ENCODE measurements at regions not wholly inside any gene's neighbourhood (a gene's known extent, or its start where the extent isn't known, plus 50 kb on each side); places are given as distances from the start of the nearest gene placed in this dataset.

DNA sequence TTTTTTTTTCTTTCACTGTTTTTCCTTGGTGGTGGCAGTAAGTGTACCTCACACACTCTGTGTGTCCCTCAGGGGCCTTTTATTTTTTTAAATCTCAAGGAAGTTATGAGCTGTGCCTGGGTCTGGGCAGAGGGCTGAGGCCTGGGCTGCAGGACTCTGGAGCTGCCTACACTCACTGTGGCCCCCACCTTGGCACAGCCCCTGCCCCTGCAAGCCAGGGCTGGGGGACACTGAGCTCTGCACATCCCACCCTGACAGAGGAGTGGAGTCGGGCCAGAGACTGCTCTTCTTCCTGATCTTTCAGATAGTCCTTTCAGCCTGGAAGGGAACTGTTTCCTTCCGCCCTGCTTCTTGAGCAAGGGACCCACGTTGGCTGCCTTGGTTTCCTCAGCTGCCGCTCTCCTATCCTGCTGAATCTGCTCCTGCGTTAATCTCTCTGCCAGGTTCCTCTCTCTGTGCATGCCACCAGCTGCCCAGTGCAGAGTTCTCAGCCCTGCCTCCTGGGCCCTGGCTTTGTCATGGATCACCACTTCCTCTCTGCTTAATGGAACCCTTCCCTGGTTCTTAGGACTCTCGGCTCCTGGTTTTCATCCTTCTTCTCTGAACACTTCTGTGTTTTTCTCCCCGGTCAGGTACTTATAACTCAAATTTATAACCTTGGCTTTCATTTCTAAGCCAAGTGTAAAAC, 502.3 kb downstream of the DIRAS2 start:
- DNase-seq (ENCODE audit: low spot score), result no peak
- H3K4me1 ChIP-seq (ENCODE audit: insufficient read depth, low read length, poor library complexity, severe bottlenecking), result no peaks in the 10 kb centered on the region
- H3K27me3 ChIP-seq (replicated peaks; ENCODE audit: insufficient read depth, low read depth, low read length, poor library complexity), result no peaks in the 10 kb centered on the region
- H3K36me3 ChIP-seq (ENCODE audit: insufficient read depth, low read length, poor library complexity, severe bottlenecking), result no peaks in the 10 kb centered on the region
- POLR2A ChIA-PET (ENCODE audit: low non-redundant PET), result no interaction called here
- no peaks in the 10 kb centered on the region for H3K9me3 ChIP-seq (ENCODE audit: low read depth, low read length, poor library complexity, severe bottlenecking)
- no peak overlapping the region for H3K27ac ChIP-seq (ENCODE audit: low read depth, low read length, poor library complexity, severe bottlenecking)
- CTCF ChIA-PET, result no interaction called here
- no TSS peak for BruUV-seq (replicated peaks)
- intact Hi-C loops (cut with micrococcal nuclease; ENCODE audit: unreplicated experiment), result no loop called here
- no peak overlapping the region for H3K4me3 ChIP-seq (ENCODE audit: low read depth, low read length, poor library complexity, severe bottlenecking)
- TF ChIP-seq, protein P1, sequence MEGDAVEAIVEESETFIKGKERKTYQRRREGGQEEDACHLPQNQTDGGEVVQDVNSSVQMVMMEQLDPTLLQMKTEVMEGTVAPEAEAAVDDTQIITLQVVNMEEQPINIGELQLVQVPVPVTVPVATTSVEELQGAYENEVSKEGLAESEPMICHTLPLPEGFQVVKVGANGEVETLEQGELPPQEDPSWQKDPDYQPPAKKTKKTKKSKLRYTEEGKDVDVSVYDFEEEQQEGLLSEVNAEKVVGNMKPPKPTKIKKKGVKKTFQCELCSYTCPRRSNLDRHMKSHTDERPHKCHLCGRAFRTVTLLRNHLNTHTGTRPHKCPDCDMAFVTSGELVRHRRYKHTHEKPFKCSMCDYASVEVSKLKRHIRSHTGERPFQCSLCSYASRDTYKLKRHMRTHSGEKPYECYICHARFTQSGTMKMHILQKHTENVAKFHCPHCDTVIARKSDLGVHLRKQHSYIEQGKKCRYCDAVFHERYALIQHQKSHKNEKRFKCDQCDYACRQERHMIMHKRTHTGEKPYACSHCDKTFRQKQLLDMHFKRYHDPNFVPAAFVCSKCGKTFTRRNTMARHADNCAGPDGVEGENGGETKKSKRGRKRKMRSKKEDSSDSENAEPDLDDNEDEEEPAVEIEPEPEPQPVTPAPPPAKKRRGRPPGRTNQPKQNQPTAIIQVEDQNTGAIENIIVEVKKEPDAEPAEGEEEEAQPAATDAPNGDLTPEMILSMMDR (conservative IDR thresholded peaks at IDR 0.05; ENCODE audit: low read depth, low read length), result no peak
- TF ChIP-seq EZH2 (IDR thresholded peaks at IDR 0.05; ENCODE audit: borderline replicate concordance, low read depth, low read length, poor library complexity, severe bottlenecking), result no peak

DNA sequence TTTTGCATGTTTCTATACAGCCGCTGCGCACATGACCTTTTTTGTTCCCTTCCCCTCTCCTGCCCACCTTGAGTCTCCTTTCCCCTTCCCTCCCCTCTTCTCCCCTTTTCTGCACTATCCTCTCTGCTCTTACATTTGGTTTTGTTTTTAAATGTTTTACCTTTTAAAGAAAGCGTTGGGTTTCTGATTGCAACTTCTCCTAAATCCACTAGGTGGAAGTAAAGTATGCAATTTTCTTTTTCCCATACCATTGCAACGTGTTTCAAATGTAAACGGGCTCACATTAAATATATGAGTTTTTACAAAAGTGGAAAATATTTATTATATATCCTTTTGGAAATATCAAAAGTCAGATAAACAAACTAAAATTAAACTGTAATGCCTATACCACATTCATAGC, 500.9 kb downstream of the DIRAS2 start:
- CTCF ChIA-PET, result interaction anchor here (1.1 kb wide), 1 partner anchor 729 kb away, joined by 3 read pairs; no protein-coding TSS in a partner anchor
- POLR2A ChIA-PET (ENCODE audit: low non-redundant PET), result no interaction called here

DNA sequence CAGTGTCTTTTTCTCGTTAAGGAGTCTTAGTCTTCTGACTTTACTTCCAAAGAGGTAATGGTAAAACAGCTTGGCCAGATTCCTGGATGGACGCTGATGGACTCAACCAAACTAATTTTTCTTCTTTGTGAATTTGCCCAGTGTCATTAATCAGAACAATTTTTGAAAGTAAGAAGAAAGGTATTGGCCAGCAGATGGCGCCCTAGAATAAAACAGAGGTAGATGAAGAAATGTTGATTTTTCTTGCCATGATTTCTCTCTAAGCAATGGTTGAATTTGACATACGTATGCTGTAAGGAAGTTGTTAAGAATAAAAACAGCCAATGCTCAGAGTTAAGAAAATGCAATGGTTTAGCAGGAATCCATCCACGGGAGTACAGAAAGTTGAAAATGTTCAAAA, 500.0 kb downstream of the DIRAS2 start:
- POLR2A ChIA-PET (ENCODE audit: low non-redundant PET), result no interaction called here
- TF ChIP-seq, protein P1 (conservative IDR thresholded peaks at IDR 0.05; ENCODE audit: low read depth, low read length), result peak; percentile 71
- no peak for TF ChIP-seq EZH2 (IDR thresholded peaks at IDR 0.05; ENCODE audit: borderline replicate concordance, low read depth, low read length, poor library complexity, severe bottlenecking)
- DNase-seq (ENCODE audit: low spot score), result peak; percentile 67
- H3K4me1 ChIP-seq (ENCODE audit: insufficient read depth, low read length, poor library complexity, severe bottlenecking), result no peaks in the 10 kb centered on the region
- intact Hi-C loops (cut with micrococcal nuclease; ENCODE audit: unreplicated experiment), result loop anchor here (2.0 kb wide), 2 partner anchors 614 to 728 kb away; no protein-coding TSS in a partner anchor
- no peak overlapping the region for H3K27ac ChIP-seq (ENCODE audit: low read depth, low read length, poor library complexity, severe bottlenecking)
- no peaks in the 10 kb centered on the region for H3K27me3 ChIP-seq (replicated peaks; ENCODE audit: insufficient read depth, low read depth, low read length, poor library complexity)
- H3K36me3 ChIP-seq (ENCODE audit: insufficient read depth, low read length, poor library complexity, severe bottlenecking), result no peaks in the 10 kb centered on the region
- no peaks in the 10 kb centered on the region for H3K9me3 ChIP-seq (ENCODE audit: low read depth, low read length, poor library complexity, severe bottlenecking)
- CTCF ChIA-PET, result interaction anchor here (1.1 kb wide), 1 partner anchor 728 kb away, joined by 3 read pairs; no protein-coding TSS in a partner anchor
- no peak overlapping the region for H3K4me3 ChIP-seq (ENCODE audit: low read depth, low read length, poor library complexity, severe bottlenecking)
- BruUV-seq (replicated peaks), result no TSS peak

More for the DNA sequence above, 500.9 kb downstream of the DIRAS2 start:
- H3K4me3 ChIP-seq (ENCODE audit: low read depth, low read length, poor library complexity, severe bottlenecking), result no peak overlapping the region
- H3K27me3 ChIP-seq (replicated peaks; ENCODE audit: insufficient read depth, low read depth, low read length, poor library complexity), result no peaks in the 10 kb centered on the region
- no TSS peak for BruUV-seq (replicated peaks)
- peak; percentile 21 for DNase-seq (ENCODE audit: low spot score)
- no peaks in the 10 kb centered on the region for H3K36me3 ChIP-seq (ENCODE audit: insufficient read depth, low read length, poor library complexity, severe bottlenecking)
- no peaks in the 10 kb centered on the region for H3K4me1 ChIP-seq (ENCODE audit: insufficient read depth, low read length, poor library complexity, severe bottlenecking)
- H3K27ac ChIP-seq (ENCODE audit: low read depth, low read length, poor library complexity, severe bottlenecking), result no peak overlapping the region
- TF ChIP-seq EZH2 (IDR thresholded peaks at IDR 0.05; ENCODE audit: borderline replicate concordance, low read depth, low read length, poor library complexity, severe bottlenecking), result no peak
- TF ChIP-seq, protein P1 (conservative IDR thresholded peaks at IDR 0.05; ENCODE audit: low read depth, low read length), result peak; percentile 68
- no peaks in the 10 kb centered on the region for H3K9me3 ChIP-seq (ENCODE audit: low read depth, low read length, poor library complexity, severe bottlenecking)
- intact Hi-C loops (cut with micrococcal nuclease; ENCODE audit: unreplicated experiment), result loop anchor here (1.0 to 2.0 kb wide), 3 partner anchors 78 to 729 kb away; no protein-coding TSS in a partner anchor
